HCT116 (cell line): ENCODE measurements at regions not wholly inside any gene's neighbourhood (a gene's known extent, or its start where the extent isn't known, plus 50 kb on each side); places are given as distances from the start of the nearest gene placed in this dataset.

Source experiments
- ATAC-seq: fragments of 200-7000 bp; cut with Tn5 transposase; 2 replicates; pipeline ENCODE4 v1.9.1; 2020; ENCODE audit warnings: mild to moderate bottlenecking, moderate library complexity
- BruUV-seq: library from RNA; stranded (reverse); fragments of 400-500 nt; replicated peaks from 2 replicates; lab custom pipeline; 2021; lab: Mats Ljungman, UMichigan
- CTCF ChIA-PET: fragments of 300-600 bp; sonication (Branson Sonifier 250); formaldehyde crosslinking; loops from one replicate; lab custom pipeline; 2021; ENCODE audit warnings: antibody characterized with exemption; lab: Charles Lee
- POLR2A ChIA-PET: fragments of 300-600, 350-600 bp; sonication (Branson Sonifier 250); formaldehyde crosslinking; loops from one replicate; lab custom pipeline; 2021; ENCODE audit warnings: antibody characterized with exemption; lab: Charles Lee
- RAD21 ChIA-PET, 2 experiments: fragments of 300-600 bp; sonication (Branson Sonifier 250); formaldehyde crosslinking; loops; one replicate each; lab custom pipeline; 2023; ENCODE audit warnings: low total read pairs in 2 of 2; ENCODE audit not compliant: uncharacterized antibody in 2 of 2, unreplicated experiment in 2 of 2, low non-redundant PET in 1 of 2; lab: Charles Lee
- DNase-seq: peaks from one replicate; pipeline ENCODE4 v3.0.0-alpha.2; 2010; ENCODE audit warnings: low read depth, low spot score
- H2AFZ ChIP-seq: fragments of 200-600 bp; shearing (Covaris generic), sonication (generic); 2 replicates; pipeline ENCODE4 v1.6.1; 2017; ENCODE audit warnings: low read depth, mixed run types, mixed read lengths, antibody characterized with exemption, low read length; ENCODE audit not compliant: poor library complexity, severe bottlenecking
- H3K27ac ChIP-seq: 2 replicates; pipeline ENCODE4 v1.5.1; 2012; ENCODE audit warnings: low read depth, low read length
- H3K27me3 ChIP-seq: fragments of 200-600 bp; sonication (generic); 2 replicates; pipeline ENCODE4 v1.6.1; 2016; ENCODE audit warnings: mixed run types, low read length, mixed read lengths; ENCODE audit not compliant: insufficient read depth
- H3K36me3 ChIP-seq, 2 experiments: fragments of 200-500 bp in 1 of 2; fragments of 200-600 bp in 1 of 2; sonication (Bioruptor generic) in 1 of 2; sonication (generic) in 1 of 2; 2 replicates each; pipeline versions ENCODE4 v1.5.1 to v1.6.1; 2014 to 2016; ENCODE audit warnings: low read length in 2 of 2, inconsistent platforms in 1 of 2, mixed read lengths in 1 of 2, mixed run types in 1 of 2; ENCODE audit not compliant: insufficient read depth in 2 of 2, control insufficient read depth in 1 of 2
- H3K4me1 ChIP-seq, 2 experiments: fragments of 200-600 bp in 1 of 2; sonication (generic) in 1 of 2; 2 replicates each; pipeline versions ENCODE4 v1.5.1 to v1.6.1; 2012 to 2017; ENCODE audit warnings: low read length in 2 of 2, inconsistent platforms in 1 of 2, mild to moderate bottlenecking in 1 of 2, mixed read lengths in 1 of 2, mixed run types in 1 of 2, moderate library complexity in 1 of 2; ENCODE audit not compliant: insufficient read depth in 2 of 2, control insufficient read depth in 1 of 2
- H3K4me2 ChIP-seq: fragments of 200-600 bp; sonication (generic); 2 replicates; pipeline ENCODE4 v1.6.1; 2017; ENCODE audit warnings: mixed run types, low read length, mixed read lengths
- H3K4me3 ChIP-seq, 2 experiments: fragments of 200-600 bp in 1 of 2; sonication (generic) in 1 of 2; replicated peaks in 1 of 2; 2 replicates each; pipeline ENCODE4 v1.5.1; 2011 to 2016; ENCODE audit warnings: low read length in 2 of 2, control low read depth in 1 of 2, low read depth in 1 of 2, mild to moderate bottlenecking in 1 of 2, mixed read lengths in 1 of 2, mixed run types in 1 of 2
- H3K79me2 ChIP-seq: fragments of 200-600 bp; sonication (generic); 2 replicates; pipeline ENCODE4 v1.6.1; 2017; ENCODE audit warnings: mild to moderate bottlenecking, mixed run types, low read length, moderate library complexity, mixed read lengths; ENCODE audit not compliant: insufficient read depth
- H3K9ac ChIP-seq: fragments of 200-600 bp; sonication (generic); 2 replicates; pipeline ENCODE4 v1.6.1; 2016; ENCODE audit warnings: low read length, mixed read lengths
- H3K9me2 ChIP-seq: fragments of 200-600 bp; sonication (generic), shearing (Covaris generic); 2 replicates; pipeline ENCODE4 v1.6.1; 2017; ENCODE audit warnings: mixed run types, mild to moderate bottlenecking, moderate library complexity; ENCODE audit not compliant: insufficient read depth
- H3K9me3 ChIP-seq, 2 experiments: fragments of 200-500 bp in 1 of 2; fragments of 200-600 bp in 1 of 2; sonication (Bioruptor generic) in 1 of 2; sonication (generic) in 1 of 2; 2 replicates each; pipeline ENCODE4 v1.6.1; 2014 to 2017; ENCODE audit warnings: low read length in 2 of 2, mixed read lengths in 2 of 2, inconsistent platforms in 1 of 2, low read depth in 1 of 2, mild to moderate bottlenecking in 1 of 2, mixed run types in 1 of 2, moderate library complexity in 1 of 2; ENCODE audit not compliant: control insufficient read depth in 1 of 2, insufficient read depth in 1 of 2
- H4K20me1 ChIP-seq: fragments of 200-600 bp; sonication (generic), shearing (Covaris generic); 2 replicates; pipeline ENCODE4 v1.6.1; 2017; ENCODE audit warnings: mixed run types, mild to moderate bottlenecking, moderate library complexity; ENCODE audit not compliant: insufficient read depth
- CBX3 ChIP-seq: IDR thresholded peaks from 2 replicates; pipeline ENCODE4 v1.6.1; 2012; ENCODE audit warnings: low read depth
- CEBPB ChIP-seq: IDR thresholded peaks from 2 replicates; pipeline ENCODE4 v1.6.1; 2012; ENCODE audit warnings: low read depth
- CTCF ChIP-seq, 3 experiments: fragments of 200-600 bp in 1 of 3; sonication (generic) in 1 of 3; IDR thresholded peaks in 2 of 3; conservative IDR thresholded peaks in 1 of 3; 2 replicates each; pipeline ENCODE4 v1.5.1; 2012 to 2017; ENCODE audit warnings: low read depth in 2 of 3, low read length in 2 of 3, antibody characterized with exemption in 1 of 3, borderline replicate concordance in 1 of 3, control low read depth in 1 of 3, mild to moderate bottlenecking in 1 of 3, mixed read lengths in 1 of 3, mixed run types in 1 of 3, moderate library complexity in 1 of 3; ENCODE audit not compliant: insufficient read depth in 1 of 3
- ELF1 ChIP-seq: IDR thresholded peaks from 2 replicates; pipeline ENCODE4 v1.6.1; 2012; ENCODE audit warnings: low read depth, borderline replicate concordance
- EZH2 ChIP-seq: fragments of 200-600 bp; sonication (generic); IDR thresholded peaks from 2 replicates; pipeline ENCODE4 v1.6.1; 2017; ENCODE audit warnings: antibody characterized with exemption, mixed run types
- EZH2phosphoT487 ChIP-seq: fragments of 200-600 bp; IDR thresholded peaks from 2 replicates; pipeline ENCODE4 v1.6.1; 2018; ENCODE audit warnings: antibody characterized with exemption, borderline replicate concordance
- FOSL1 ChIP-seq: IDR thresholded peaks from 2 replicates; pipeline ENCODE4 v1.6.1; 2012; ENCODE audit warnings: low read depth
- JUND ChIP-seq: IDR thresholded peaks from 2 replicates; pipeline ENCODE4 v1.6.1; 2012
- POLR2AphosphoS5 ChIP-seq: IDR thresholded peaks from 2 replicates; pipeline ENCODE4 v1.6.1; 2011; ENCODE audit warnings: mild to moderate bottlenecking, low read depth, low read length, moderate library complexity
- SP1 ChIP-seq: IDR thresholded peaks from 2 replicates; pipeline ENCODE4 v1.6.1; 2012; ENCODE audit warnings: low read depth
- SRF ChIP-seq: IDR thresholded peaks from 2 replicates; pipeline ENCODE4 v1.6.1; 2012; ENCODE audit warnings: low read depth
- ZNF274 ChIP-seq: fragments of 200-500 bp; sonication (Bioruptor generic); IDR thresholded peaks from 2 replicates; pipeline ENCODE4 v1.6.1; 2014; ENCODE audit warnings: mild to moderate bottlenecking, low read depth, low read length, inconsistent platforms
- intact Hi-C: fragments of 100-400 bp; cut with micrococcal nuclease; formaldehyde crosslinking; loops from 2 replicates; pipeline ENCODE4 v1.10.0; 2022
- TF ChIP-seq, protein P1 (sequence below): IDR thresholded peaks from 2 replicates; pipeline ENCODE4 v1.6.1; 2012

DNA sequence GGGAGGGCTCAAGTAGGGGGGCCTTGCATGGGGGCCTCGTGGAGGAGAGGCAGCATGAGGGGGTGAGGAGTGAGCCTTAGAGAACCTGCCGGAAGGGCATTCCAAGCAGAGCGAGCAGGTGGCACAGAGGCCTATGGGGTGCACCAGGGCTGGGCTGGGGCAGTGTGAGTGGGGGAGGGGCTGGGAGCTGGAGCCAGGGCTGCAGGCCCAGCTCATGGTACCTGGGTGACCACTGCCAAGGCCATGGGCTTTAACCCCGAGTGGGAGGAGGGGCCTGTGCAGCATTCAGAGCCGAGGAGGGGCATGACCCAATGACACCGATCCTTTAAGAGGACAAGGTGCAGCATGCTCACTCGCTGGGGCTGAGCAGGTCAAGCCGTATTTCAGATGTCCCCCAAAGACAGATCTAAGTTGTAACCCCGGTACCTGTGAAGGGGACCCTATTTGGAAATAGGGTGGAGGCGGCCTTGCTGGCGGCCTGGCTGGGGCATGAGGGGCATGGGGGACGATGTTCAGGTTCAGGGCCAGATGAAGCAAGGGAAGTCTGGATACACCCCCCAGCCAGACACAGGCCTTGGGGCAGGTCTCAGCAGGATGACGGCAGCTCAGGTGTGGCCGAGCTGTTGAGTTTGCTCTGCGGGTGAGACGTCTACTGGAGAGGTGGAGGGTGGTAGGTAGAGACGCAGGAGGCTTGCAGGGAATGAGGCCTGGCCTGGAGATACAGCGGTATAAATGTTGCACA lies 137.0 kb downstream of the CPZ start:
- Histone ChIP-seq H3K4me2 (no peak overlapping the region), H3K9me3 (0 out of 4 replicates have a peak, but pooled peaks cover 0 to 4% of the 10 kb centered on the region in 2 experiments), H3K4me3 (no peak overlapping the region), H3K79me2 (no peaks in the 10 kb centered on the region), H3K4me1 (no peaks in the 10 kb centered on the region), H3K27me3 (no peaks in the 10 kb centered on the region), H3K9ac (no peak overlapping the region), H2AFZ (no peak overlapping the region), H3K9me2 (no peaks in the 10 kb centered on the region), H3K27ac (no peak overlapping the region), H4K20me1 (no peaks in the 10 kb centered on the region), H3K36me3 (no peaks in the 10 kb centered on the region)
- ChIA-PET CTCF (no interaction called here), RAD21 (no interaction called here), POLR2A (no interaction called here)
- ATAC-seq (no peak), DNase-seq (no peak)
- no TSS peak for BruUV-seq
- intact Hi-C loops = no loop called here
- no peak for TF ChIP-seq CBX3
- TF ChIP-seq, protein P1, sequence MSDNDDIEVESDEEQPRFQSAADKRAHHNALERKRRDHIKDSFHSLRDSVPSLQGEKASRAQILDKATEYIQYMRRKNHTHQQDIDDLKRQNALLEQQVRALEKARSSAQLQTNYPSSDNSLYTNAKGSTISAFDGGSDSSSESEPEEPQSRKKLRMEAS = no peak
- no peak for TF ChIP-seq JUND
- no peak for TF ChIP-seq FOSL1
- TF ChIP-seq SRF = no peak
- TF ChIP-seq CEBPB = no peak
- no peak for TF ChIP-seq CTCF (IDR thresholded peaks at IDR 0.05 in 2 of 3, conservative IDR thresholded peaks at IDR 0.05 in 1 of 3; ENCODE audit: borderline replicate concordance in 1 of 3, insufficient read depth in 1 of 3, low read depth in 2 of 3, low read length in 2 of 3)
- TF ChIP-seq EZH2 = no peak
- TF ChIP-seq ZNF274 = no peak
- TF ChIP-seq SP1 = no peak
- no peak for TF ChIP-seq ELF1
- no peak for TF ChIP-seq EZH2phosphoT487
- no peak for TF ChIP-seq POLR2AphosphoS5
